GM10266 (cell line): ENCODE measurements at regions not wholly inside any gene's neighbourhood (a gene's known extent, or its start where the extent isn't known, plus 50 kb on each side); places are given as distances from the start of the nearest gene placed in this dataset.
A peak's percentile ranks its signal among the peaks of the same experiment; 100 is the strongest.

Experiments used
- DNase-seq: peaks from one replicate; pipeline ENCODE4 v3.0.0; 2012; ENCODE audit errors: extremely low spot score
- CTCF ChIP-seq: IDR thresholded peaks from 2 replicates; pipeline ENCODE4 v1.5.1; 2012; ENCODE audit warnings: mild to moderate bottlenecking, low read depth; ENCODE audit not compliant: control insufficient read depth, insufficient read depth; ENCODE audit errors: missing control alignments

- no peak for DNase-seq
- TF ChIP-seq CTCF = no peak
Measured at GRCh38 chr10:54908019-54908418, 107.0 kb upstream of the PCDH15 start.

- DNase-seq = no peak
- no peak for TF ChIP-seq CTCF
Measured at GRCh38 chr10:54906940-54907339, 105.9 kb upstream of the PCDH15 start.

GRCh38 chr10:54905578-54906192 lies 104.7 kb upstream of the PCDH15 start:
- TF ChIP-seq CTCF = no peak
- no peak for DNase-seq

GRCh38 chr10:54904833-54905232 lies 103.8 kb upstream of the PCDH15 start:
- TF ChIP-seq CTCF = no peak
- no peak for DNase-seq

- TF ChIP-seq CTCF = no peak
- DNase-seq = no peak
Measured at GRCh38 chr10:54903745-54904144, 102.7 kb upstream of the PCDH15 start.

- TF ChIP-seq CTCF = no peak
- DNase-seq = peak; percentile 16
Measured at GRCh38 chr10:54900584-54900983, 99.6 kb upstream of the PCDH15 start.

- DNase-seq = no peak
- TF ChIP-seq CTCF = no peak
Measured at GRCh38 chr10:54880996-54881395, 80.0 kb upstream of the PCDH15 start.
